Gastroesophageal sphincter (tissue), 4 donors: ENCODE measurements at regions not wholly inside any gene's neighbourhood (a gene's known extent, or its start where the extent isn't known, plus 50 kb on each side); places are given as distances from the start of the nearest gene placed in this dataset.

Experiments
- ATAC-seq: fragments of 150-250 bp; one replicate; pipeline ENCODE4 v1.9.1; 2016; ENCODE audit warnings: mild to moderate bottlenecking, moderate library complexity
- H3K27ac ChIP-seq, 4 donors: fragments of 200-600 bp; sonication (generic) in 3 of 4; 1 replicate in 3 of 4; 2 replicates in 1 of 4; pipeline ENCODE4 v1.5.1; 2016 to 2019
- H3K27me3 ChIP-seq: fragments of 200-600 bp; sonication (generic); one replicate; pipeline ENCODE4 v1.5.1; 2019
- H3K36me3 ChIP-seq, 2 donors: fragments of 200-600 bp; sonication (generic); one replicate each; pipeline ENCODE4 v1.5.1; 2019; ENCODE audit warnings: control low read depth in 1 of 2
- H3K4me1 ChIP-seq, 3 donors: fragments of 200-600 bp; sonication (generic); 1 replicate in 2 of 3; 2 replicates in 1 of 3; pipeline ENCODE4 v1.5.1; 2016 to 2019; ENCODE audit warnings: control low read depth in 2 of 3
- H3K4me3 ChIP-seq, 2 donors: fragments of 200-600 bp; sonication (generic); one replicate each; pipeline ENCODE4 v1.5.1; 2019; ENCODE audit warnings: mild to moderate bottlenecking in 1 of 2, moderate library complexity in 1 of 2
- H3K9me3 ChIP-seq, 3 donors: fragments of 200-600 bp; sonication (generic); one replicate each; pipeline ENCODE4 v1.5.1; 2017 to 2019; ENCODE audit warnings: control low read depth in 2 of 3
- EP300 ChIP-seq: sonication (generic); formaldehyde crosslinking; IDR thresholded peaks from one replicate; pipeline ENCODE4 v1.6.1; 2017; ENCODE audit warnings: antibody characterized with exemption, mild to moderate bottlenecking
- POLR2A ChIP-seq, 2 donors: fragments of 450-650 bp; IDR thresholded peaks; one replicate each; pipeline ENCODE4 v1.6.1; 2017; ENCODE audit warnings: antibody characterized with exemption in 2 of 2, mild to moderate bottlenecking in 2 of 2, moderate library complexity in 1 of 2
- POLR2AphosphoS5 ChIP-seq: sonication (generic); formaldehyde crosslinking; IDR thresholded peaks from one replicate; pipeline ENCODE4 v1.6.1; 2017; ENCODE audit warnings: antibody characterized with exemption
- WGBS, 2 donors: methylation state at CpG; one replicate each; pipeline ENCODE4 v1.1.5; 2018; ENCODE audit warnings: low coverage in 1 of 2; 5-methylcytosine and 5-hydroxymethylcytosine counted together
- TF ChIP-seq, protein P1 (sequence below), 4 experiments: fragments of 200-600 bp in 2 of 4; fragments of 450-650 bp in 2 of 4; sonication (generic) in 1 of 4; IDR thresholded peaks; one replicate each; pipeline ENCODE4 v1.5.1; 2017 to 2019; ENCODE audit warnings: antibody characterized with exemption in 4 of 4, mild to moderate bottlenecking in 2 of 4, moderate library complexity in 2 of 4

GRCh38 chr5:60143942-60144549, 250.5 kb upstream of the PDE4D start:
- no peak for ATAC-seq
- Histone ChIP-seq H3K27ac (no peak overlapping the region), H3K36me3 (no peaks in the 10 kb centered on the region), H3K4me1 (no peaks in the 10 kb centered on the region), H3K4me3 (no peak overlapping the region), H3K27me3 (no peaks in the 10 kb centered on the region), H3K9me3 (no peaks in the 10 kb centered on the region)
- WGBS, 2 donors, result 75 to 76% methylated on average over 4 to 5 of the region's 5 CpGs
- TF ChIP-seq EP300 (no peak), POLR2AphosphoS5 (no peak), POLR2A (IDR thresholded peaks at IDR 0.05) (no peak)
- TF ChIP-seq, protein P1, sequence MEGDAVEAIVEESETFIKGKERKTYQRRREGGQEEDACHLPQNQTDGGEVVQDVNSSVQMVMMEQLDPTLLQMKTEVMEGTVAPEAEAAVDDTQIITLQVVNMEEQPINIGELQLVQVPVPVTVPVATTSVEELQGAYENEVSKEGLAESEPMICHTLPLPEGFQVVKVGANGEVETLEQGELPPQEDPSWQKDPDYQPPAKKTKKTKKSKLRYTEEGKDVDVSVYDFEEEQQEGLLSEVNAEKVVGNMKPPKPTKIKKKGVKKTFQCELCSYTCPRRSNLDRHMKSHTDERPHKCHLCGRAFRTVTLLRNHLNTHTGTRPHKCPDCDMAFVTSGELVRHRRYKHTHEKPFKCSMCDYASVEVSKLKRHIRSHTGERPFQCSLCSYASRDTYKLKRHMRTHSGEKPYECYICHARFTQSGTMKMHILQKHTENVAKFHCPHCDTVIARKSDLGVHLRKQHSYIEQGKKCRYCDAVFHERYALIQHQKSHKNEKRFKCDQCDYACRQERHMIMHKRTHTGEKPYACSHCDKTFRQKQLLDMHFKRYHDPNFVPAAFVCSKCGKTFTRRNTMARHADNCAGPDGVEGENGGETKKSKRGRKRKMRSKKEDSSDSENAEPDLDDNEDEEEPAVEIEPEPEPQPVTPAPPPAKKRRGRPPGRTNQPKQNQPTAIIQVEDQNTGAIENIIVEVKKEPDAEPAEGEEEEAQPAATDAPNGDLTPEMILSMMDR (IDR thresholded peaks at IDR 0.05), result no peak

DNA sequence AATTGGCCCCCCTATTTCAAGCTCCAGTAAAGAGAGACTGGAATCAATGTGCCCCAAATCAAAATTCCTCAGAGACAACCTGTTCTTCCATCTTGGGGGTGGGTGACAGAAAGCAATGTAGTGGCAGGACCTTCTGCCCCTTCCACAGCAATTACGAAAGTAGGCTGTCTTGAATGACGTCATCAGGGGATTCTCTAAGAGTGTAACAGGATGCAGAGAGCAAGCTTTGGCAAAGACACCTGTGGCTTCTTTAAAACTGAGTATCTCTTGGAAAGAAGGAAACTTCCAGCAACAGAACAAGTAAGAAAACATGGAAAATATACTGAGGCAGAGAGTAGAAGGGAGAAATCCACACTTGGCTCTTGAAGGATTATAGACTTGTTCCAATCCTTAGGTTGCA, 247.6 kb upstream of the PDE4D start:
- no peaks in the 10 kb centered on the region for H3K36me3 ChIP-seq
- 50 to 68% methylated on average over 2 of the region's 2 CpGs for WGBS, 2 donors
- no peak overlapping the region for H3K27ac ChIP-seq
- no peak for ATAC-seq
- no peak overlapping the region for H3K4me3 ChIP-seq
- no peaks in the 10 kb centered on the region for H3K4me1 ChIP-seq
- H3K27me3 ChIP-seq, result no peaks in the 10 kb centered on the region
- H3K9me3 ChIP-seq, result no peaks in the 10 kb centered on the region
- TF ChIP-seq EP300 (no peak), POLR2A (IDR thresholded peaks at IDR 0.05) (no peak), POLR2AphosphoS5 (no peak)
- TF ChIP-seq, protein P1 (IDR thresholded peaks at IDR 0.05), result no peak

DNA sequence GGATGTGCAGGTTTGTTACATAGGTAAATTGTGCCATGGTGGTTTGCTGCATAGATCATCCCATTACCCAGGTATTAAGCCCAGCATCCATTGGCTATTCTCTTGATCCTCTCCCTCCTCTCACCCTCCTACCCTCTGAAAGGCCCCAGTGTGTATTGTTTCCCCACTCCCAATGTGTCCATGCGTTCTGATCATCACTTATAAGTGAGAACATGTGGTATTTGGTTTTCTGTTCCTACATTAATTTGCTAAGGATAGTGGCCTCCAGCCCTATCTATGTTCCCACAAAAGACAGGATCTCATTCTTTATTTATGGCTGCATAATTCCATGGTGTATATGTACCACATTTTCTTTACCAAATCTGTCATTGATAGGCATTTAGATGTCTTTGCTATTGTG, 243.3 kb upstream of the PDE4D start:
- 0% methylated on average over 1 of the region's 1 CpG; no CpG with 5 or more reads in 1 of the 2 donors for WGBS, 2 donors
- Histone ChIP-seq H3K9me3 (no peaks in the 10 kb centered on the region), H3K27me3 (no peaks in the 10 kb centered on the region), H3K36me3 (no peaks in the 10 kb centered on the region), H3K4me1 (no peaks in the 10 kb centered on the region), H3K27ac (no peak overlapping the region), H3K4me3 (no peak overlapping the region)
- no peak for ATAC-seq
- TF ChIP-seq EP300, result no peak
- no peak for TF ChIP-seq POLR2AphosphoS5
- TF ChIP-seq POLR2A (IDR thresholded peaks at IDR 0.05), result no peak
- TF ChIP-seq, protein P1 (IDR thresholded peaks at IDR 0.05), result no peak

- WGBS, 2 donors, result 100% methylated on average over 1 of the region's 1 CpG
- no peak for ATAC-seq
- Histone ChIP-seq H3K4me1 (no peaks in the 10 kb centered on the region), H3K9me3 (no peaks in the 10 kb centered on the region), H3K36me3 (no peaks in the 10 kb centered on the region), H3K4me3 (no peak overlapping the region), H3K27me3 (no peaks in the 10 kb centered on the region), H3K27ac (no peak overlapping the region)
- TF ChIP-seq EP300 (no peak), POLR2AphosphoS5 (no peak), POLR2A (IDR thresholded peaks at IDR 0.05) (no peak)
Measured at GRCh38 chr5:60131504-60131903, 238.0 kb upstream of the PDE4D start.

- H3K27ac ChIP-seq, result no peak overlapping the region
- H3K36me3 ChIP-seq, result no peaks in the 10 kb centered on the region
- TF ChIP-seq POLR2A (IDR thresholded peaks at IDR 0.05) (no peak), POLR2AphosphoS5 (no peak), EP300 (no peak)
- TF ChIP-seq, protein P1 (IDR thresholded peaks at IDR 0.05), result no peak
- ATAC-seq, result no peak
- H3K9me3 ChIP-seq, result peaks cover 0 to 5% (median 0%) of the 10 kb centered on the region in 3 donors
- H3K4me3 ChIP-seq, result no peak overlapping the region
- 90 to 92% methylated on average over 2 of the region's 2 CpGs for WGBS, 2 donors
- no peaks in the 10 kb centered on the region for H3K27me3 ChIP-seq
- no peaks in the 10 kb centered on the region for H3K4me1 ChIP-seq
Measured at GRCh38 chr5:60125636-60126035, 232.1 kb upstream of the PDE4D start.
